Mammary epithelial cell (primary cell): ENCODE measurements at regions not wholly inside any gene's neighbourhood (a gene's known extent, or its start where the extent isn't known, plus 50 kb on each side); places are given as distances from the start of the nearest gene placed in this dataset.

Experiments
- EZH2 ChIP-seq: IDR thresholded peaks from 2 replicates; pipeline ENCODE4 v1.6.1; 2012; ENCODE audit warnings: low read length, inconsistent platforms, borderline replicate concordance
- TF ChIP-seq, protein P1 (sequence below), 2 donors: IDR thresholded peaks in 1 of 2; conservative IDR thresholded peaks in 1 of 2; 2 replicates each; pipeline ENCODE4 v1.5.1; 2011 to 2012; ENCODE audit warnings: inconsistent platforms in 2 of 2, low read length in 2 of 2, mild to moderate bottlenecking in 2 of 2, control low read depth in 1 of 2, low read depth in 1 of 2; ENCODE audit not compliant: insufficient read depth in 1 of 2; ENCODE audit errors: extremely low read depth in 1 of 2

DNA sequence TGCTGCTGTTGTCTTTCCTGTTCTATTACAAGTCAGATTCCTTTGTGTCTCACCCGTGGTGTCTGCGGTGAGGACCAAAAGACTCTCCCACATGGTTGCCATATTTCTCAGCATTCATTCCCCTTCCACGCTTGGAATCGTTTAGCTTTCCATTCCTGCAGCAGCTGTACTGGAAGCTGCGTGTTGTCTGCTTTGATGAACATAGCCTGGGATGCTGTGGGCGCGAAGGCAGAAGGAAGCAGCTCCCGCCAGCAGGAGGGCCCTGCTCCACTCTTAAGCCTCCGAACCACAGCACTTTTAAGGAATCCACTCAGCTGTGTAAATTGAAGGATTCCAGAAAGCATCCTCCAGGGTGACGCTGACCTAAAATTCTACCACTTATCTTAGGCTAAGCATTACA is 303.6 kb upstream of the PITRM1 start:
- TF ChIP-seq, protein P1, sequence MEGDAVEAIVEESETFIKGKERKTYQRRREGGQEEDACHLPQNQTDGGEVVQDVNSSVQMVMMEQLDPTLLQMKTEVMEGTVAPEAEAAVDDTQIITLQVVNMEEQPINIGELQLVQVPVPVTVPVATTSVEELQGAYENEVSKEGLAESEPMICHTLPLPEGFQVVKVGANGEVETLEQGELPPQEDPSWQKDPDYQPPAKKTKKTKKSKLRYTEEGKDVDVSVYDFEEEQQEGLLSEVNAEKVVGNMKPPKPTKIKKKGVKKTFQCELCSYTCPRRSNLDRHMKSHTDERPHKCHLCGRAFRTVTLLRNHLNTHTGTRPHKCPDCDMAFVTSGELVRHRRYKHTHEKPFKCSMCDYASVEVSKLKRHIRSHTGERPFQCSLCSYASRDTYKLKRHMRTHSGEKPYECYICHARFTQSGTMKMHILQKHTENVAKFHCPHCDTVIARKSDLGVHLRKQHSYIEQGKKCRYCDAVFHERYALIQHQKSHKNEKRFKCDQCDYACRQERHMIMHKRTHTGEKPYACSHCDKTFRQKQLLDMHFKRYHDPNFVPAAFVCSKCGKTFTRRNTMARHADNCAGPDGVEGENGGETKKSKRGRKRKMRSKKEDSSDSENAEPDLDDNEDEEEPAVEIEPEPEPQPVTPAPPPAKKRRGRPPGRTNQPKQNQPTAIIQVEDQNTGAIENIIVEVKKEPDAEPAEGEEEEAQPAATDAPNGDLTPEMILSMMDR (conservative IDR thresholded peaks at IDR 0.05 in 1 of 2, IDR thresholded peaks at IDR 0.05 in 1 of 2; ENCODE audit: extremely low read depth in 1 of 2, insufficient read depth in 1 of 2, low read depth in 1 of 2, low read length in 2 of 2), result no peak
- no peak for TF ChIP-seq EZH2
